SK-N-MC (cell line): ENCODE measurements at regions not wholly inside any gene's neighbourhood (a gene's known extent, or its start where the extent isn't known, plus 50 kb on each side); places are given as distances from the start of the nearest gene placed in this dataset.

ENCODE experiments used
- EZH2 ChIP-seq: fragments of 200-600 bp; sonication (generic); IDR thresholded peaks from one replicate; pipeline ENCODE4 v1.6.1; 2017; ENCODE audit warnings: antibody characterized with exemption
- POLR2AphosphoS5 ChIP-seq: IDR thresholded peaks from 2 replicates; pipeline ENCODE4 v1.6.1; 2012; ENCODE audit warnings: mild to moderate bottlenecking, low read depth, low read length, borderline replicate concordance

DNA sequence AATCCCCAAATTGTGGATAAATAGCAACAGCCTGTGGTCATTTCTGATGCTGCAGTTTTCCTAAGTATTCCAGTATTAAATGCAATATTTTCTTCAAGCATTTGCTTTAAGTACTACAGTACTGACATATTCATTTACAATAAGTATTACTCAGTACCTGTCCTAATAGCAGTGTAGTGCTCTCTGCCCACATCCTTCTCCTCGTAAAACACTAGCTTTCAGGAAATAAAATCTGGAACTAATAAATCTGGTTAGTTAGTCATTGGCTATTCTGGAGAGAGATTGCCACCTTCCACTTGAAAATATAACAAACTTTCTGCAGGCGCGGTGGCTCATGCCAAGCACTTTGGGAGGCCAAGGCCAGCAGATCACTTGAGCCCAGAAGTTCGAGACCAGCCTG lies 441.5 kb downstream of the PRKD1 start:
- no peak for TF ChIP-seq POLR2AphosphoS5
- TF ChIP-seq EZH2 = no peak
